AG08396 (cell line): ENCODE measurements at regions not wholly inside any gene's neighbourhood (a gene's known extent, or its start where the extent isn't known, plus 50 kb on each side); places are given as distances from the start of the nearest gene placed in this dataset.
A peak's percentile ranks its signal among the peaks of the same experiment; 100 is the strongest.

ENCODE experiments used
- DNase-seq: peaks from one replicate; pipeline ENCODE4 v3.0.0; 2012; ENCODE audit warnings: low spot score, mixed read lengths

- no peak for DNase-seq
Measured at GRCh38 chr4:119707336-119707735, 78.7 kb upstream of the PDE5A start.

- no peak for DNase-seq
Measured at GRCh38 chr4:119706804-119707203, 78.2 kb upstream of the PDE5A start.

GRCh38 chr4:119697887-119698393, 69.3 kb upstream of the PDE5A start:
- DNase-seq, result no peak

GRCh38 chr4:119696963-119697362, 68.4 kb upstream of the PDE5A start:
- no peak for DNase-seq

- DNase-seq, result no peak
Measured at GRCh38 chr4:119695216-119695615, 66.6 kb upstream of the PDE5A start.

GRCh38 chr4:119693126-119693525, 64.5 kb upstream of the PDE5A start:
- peak; percentile 21 for DNase-seq

GRCh38 chr4:119692001-119692400, 63.4 kb upstream of the PDE5A start:
- peak; percentile 27 for DNase-seq

- DNase-seq, result no peak
Measured at GRCh38 chr4:119690871-119691270, 62.3 kb upstream of the PDE5A start.

GRCh38 chr4:119688446-119688845, 59.8 kb upstream of the PDE5A start:
- no peak for DNase-seq

- DNase-seq, result no peak
Measured at GRCh38 chr4:119684463-119684862, 55.9 kb upstream of the PDE5A start.

GRCh38 chr4:119683518-119683917, 54.9 kb upstream of the PDE5A start:
- DNase-seq, result peak; percentile 35

- no peak for DNase-seq
Measured at GRCh38 chr4:119682099-119682498, 53.5 kb upstream of the PDE5A start.

- no peak for DNase-seq
Measured at GRCh38 chr4:119679251-119679650, 50.6 kb upstream of the PDE5A start.

GRCh38 chr4:119678761-119679160, 50.2 kb upstream of the PDE5A start:
- no peak for DNase-seq
